WTC11 (cell line): ENCODE measurements at regions not wholly inside any gene's neighbourhood (a gene's known extent, or its start where the extent isn't known, plus 50 kb on each side); places are given as distances from the start of the nearest gene placed in this dataset.

ENCODE experiments used
- ATAC-seq: fragments of 200-7000 bp; cut with Tn5 transposase; 2 replicates; pipeline ENCODE4 v1.10.0; 2021; ENCODE audit warnings: mild to moderate bottlenecking, moderate library complexity
- CTCF ChIA-PET: fragments of 300-600 bp; sonication (Branson Sonifier 250); formaldehyde crosslinking; loops from one replicate; lab custom pipeline; 2021; ENCODE audit warnings: antibody characterized with exemption; lab: Charles Lee
- POLR2A ChIA-PET: fragments of 350-600 bp; sonication (Branson Sonifier 250); formaldehyde crosslinking; loops from one replicate; lab custom pipeline; 2021; ENCODE audit warnings: antibody characterized with exemption; lab: Charles Lee
- DNase-seq: peaks from one replicate; pipeline ENCODE4 v3.0.0; 2021; ENCODE audit warnings: low spot score
- H3K27ac Mint-ChIP-seq: 2 replicates; pipeline ENCODE4 v1.8.0; 2021; ENCODE audit warnings: mixed read lengths
- H3K27me3 Mint-ChIP-seq: 2 replicates; pipeline ENCODE4 v1.8.0; 2021; ENCODE audit warnings: low read depth, mild to moderate bottlenecking, moderate library complexity, mixed read lengths
- H3K36me3 Mint-ChIP-seq: 2 replicates; pipeline ENCODE4 v1.8.0; 2021; ENCODE audit warnings: mixed read lengths
- H3K4me1 Mint-ChIP-seq: 2 replicates; pipeline ENCODE4 v1.8.0; 2022; ENCODE audit warnings: mixed read lengths
- H3K4me3 Mint-ChIP-seq: 2 replicates; pipeline ENCODE4 v1.8.0; 2021; ENCODE audit warnings: mild to moderate bottlenecking, moderate library complexity, mixed read lengths
- H3K9me3 Mint-ChIP-seq: 2 replicates; pipeline ENCODE4 v1.8.0; 2021; ENCODE audit warnings: mixed read lengths
- ATF1 ChIP-seq: sonication (generic); formaldehyde crosslinking; IDR thresholded peaks from 2 replicates; pipeline ENCODE4 v1.8.1; 2023; ENCODE audit warnings: mild to moderate bottlenecking, moderate library complexity, missing genetic modification reagents
- ESRRA ChIP-seq: sonication (generic); formaldehyde crosslinking; IDR thresholded peaks from 2 replicates; pipeline ENCODE4 v1.8.1; 2022; ENCODE audit warnings: mild to moderate bottlenecking, missing genetic modification reagents, borderline replicate concordance
- KAT7 ChIP-seq: sonication (generic); formaldehyde crosslinking; IDR thresholded peaks from 2 replicates; pipeline ENCODE4 v1.8.1; 2023; ENCODE audit warnings: missing genetic modification reagents, mild to moderate bottlenecking, borderline replicate concordance
- MLX ChIP-seq: sonication (generic); formaldehyde crosslinking; IDR thresholded peaks from 2 replicates; pipeline ENCODE4 v1.8.1; 2023; ENCODE audit warnings: mild to moderate bottlenecking, missing genetic modification reagents, moderate library complexity
- NR1H2 ChIP-seq: sonication (generic); formaldehyde crosslinking; IDR thresholded peaks from 2 replicates; pipeline ENCODE4 v1.9.0; 2021; ENCODE audit warnings: mild to moderate bottlenecking, moderate library complexity, missing genetic modification reagents
- NR2C2 ChIP-seq: sonication (generic); formaldehyde crosslinking; IDR thresholded peaks from 2 replicates; pipeline ENCODE4 v1.8.0; 2022; ENCODE audit warnings: mild to moderate bottlenecking, missing genetic modification reagents
- SMAD3 ChIP-seq: sonication (generic); formaldehyde crosslinking; IDR thresholded peaks from 2 replicates; pipeline ENCODE4 v1.8.0; 2022; ENCODE audit warnings: missing genetic modification reagents, mild to moderate bottlenecking, borderline replicate concordance
- TEAD4 ChIP-seq: sonication (generic); formaldehyde crosslinking; IDR thresholded peaks from 2 replicates; pipeline ENCODE4 v1.8.0; 2022; ENCODE audit warnings: mild to moderate bottlenecking, missing genetic modification reagents
- ZNF138 ChIP-seq: sonication (generic); formaldehyde crosslinking; conservative IDR thresholded peaks from 2 replicates; pipeline ENCODE4 v1.8.1; 2022; ENCODE audit warnings: mild to moderate bottlenecking, moderate library complexity, missing genetic modification reagents
- ZNF219 ChIP-seq: sonication (generic); formaldehyde crosslinking; IDR thresholded peaks from 2 replicates; pipeline ENCODE4 v1.8.0; 2023; ENCODE audit warnings: missing genetic modification reagents, mild to moderate bottlenecking, borderline replicate concordance
- ZNF416 ChIP-seq: fragments of 250-450 bp; sonication (Bioruptor Pico); IDR thresholded peaks from 2 replicates; pipeline ENCODE4 v1.9.0; 2021; ENCODE audit warnings: mild to moderate bottlenecking, inconsistent platforms
- TF ChIP-seq, protein P1 (sequence below): sonication (generic); formaldehyde crosslinking; IDR thresholded peaks from 2 replicates; pipeline ENCODE4 v1.8.0; 2023; ENCODE audit warnings: missing genetic modification reagents, mild to moderate bottlenecking, borderline replicate concordance
- TF ChIP-seq, protein P2 (sequence below): sonication (generic); formaldehyde crosslinking; conservative IDR thresholded peaks from 2 replicates; pipeline ENCODE4 v1.8.1; 2023; ENCODE audit warnings: mild to moderate bottlenecking, low read depth, missing genetic modification reagents, moderate library complexity
- TF ChIP-seq, protein P3 (sequence below): fragments of 250-450 bp; sonication (Bioruptor Pico); IDR thresholded peaks from 2 replicates; pipeline ENCODE4 v1.9.0; 2021; ENCODE audit warnings: mild to moderate bottlenecking

DNA sequence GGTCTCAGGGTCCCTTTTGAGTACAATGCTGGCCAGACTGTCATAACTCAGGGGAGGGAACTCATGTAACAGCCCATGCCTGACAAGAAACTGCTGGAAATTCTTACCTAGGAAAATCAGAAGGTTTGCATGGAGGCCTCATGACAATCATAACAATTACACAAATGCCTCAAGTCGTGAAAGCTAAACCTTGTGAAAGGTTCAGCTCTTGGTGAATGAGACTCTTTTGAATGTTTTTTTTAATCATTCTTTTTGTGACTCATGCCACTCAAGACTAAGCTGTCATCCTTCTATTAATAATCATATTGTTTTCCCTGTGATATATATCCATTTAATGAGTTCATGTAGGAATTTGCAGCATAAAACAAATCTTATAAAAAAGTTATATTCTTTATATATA, 61.4 kb upstream of the LEKR1 start:
- no peaks in the 10 kb centered on the region for H3K27me3 Mint-ChIP-seq
- ChIA-PET CTCF (no interaction called here), POLR2A (no interaction called here)
- no peak overlapping the region for H3K27ac Mint-ChIP-seq
- H3K4me3 Mint-ChIP-seq: no peak overlapping the region
- no peak for TF ChIP-seq ESRRA (CRISPR knock-in tag)
- TF ChIP-seq KAT7 (CRISPR knock-in tag): no peak
- TF ChIP-seq, protein P1, sequence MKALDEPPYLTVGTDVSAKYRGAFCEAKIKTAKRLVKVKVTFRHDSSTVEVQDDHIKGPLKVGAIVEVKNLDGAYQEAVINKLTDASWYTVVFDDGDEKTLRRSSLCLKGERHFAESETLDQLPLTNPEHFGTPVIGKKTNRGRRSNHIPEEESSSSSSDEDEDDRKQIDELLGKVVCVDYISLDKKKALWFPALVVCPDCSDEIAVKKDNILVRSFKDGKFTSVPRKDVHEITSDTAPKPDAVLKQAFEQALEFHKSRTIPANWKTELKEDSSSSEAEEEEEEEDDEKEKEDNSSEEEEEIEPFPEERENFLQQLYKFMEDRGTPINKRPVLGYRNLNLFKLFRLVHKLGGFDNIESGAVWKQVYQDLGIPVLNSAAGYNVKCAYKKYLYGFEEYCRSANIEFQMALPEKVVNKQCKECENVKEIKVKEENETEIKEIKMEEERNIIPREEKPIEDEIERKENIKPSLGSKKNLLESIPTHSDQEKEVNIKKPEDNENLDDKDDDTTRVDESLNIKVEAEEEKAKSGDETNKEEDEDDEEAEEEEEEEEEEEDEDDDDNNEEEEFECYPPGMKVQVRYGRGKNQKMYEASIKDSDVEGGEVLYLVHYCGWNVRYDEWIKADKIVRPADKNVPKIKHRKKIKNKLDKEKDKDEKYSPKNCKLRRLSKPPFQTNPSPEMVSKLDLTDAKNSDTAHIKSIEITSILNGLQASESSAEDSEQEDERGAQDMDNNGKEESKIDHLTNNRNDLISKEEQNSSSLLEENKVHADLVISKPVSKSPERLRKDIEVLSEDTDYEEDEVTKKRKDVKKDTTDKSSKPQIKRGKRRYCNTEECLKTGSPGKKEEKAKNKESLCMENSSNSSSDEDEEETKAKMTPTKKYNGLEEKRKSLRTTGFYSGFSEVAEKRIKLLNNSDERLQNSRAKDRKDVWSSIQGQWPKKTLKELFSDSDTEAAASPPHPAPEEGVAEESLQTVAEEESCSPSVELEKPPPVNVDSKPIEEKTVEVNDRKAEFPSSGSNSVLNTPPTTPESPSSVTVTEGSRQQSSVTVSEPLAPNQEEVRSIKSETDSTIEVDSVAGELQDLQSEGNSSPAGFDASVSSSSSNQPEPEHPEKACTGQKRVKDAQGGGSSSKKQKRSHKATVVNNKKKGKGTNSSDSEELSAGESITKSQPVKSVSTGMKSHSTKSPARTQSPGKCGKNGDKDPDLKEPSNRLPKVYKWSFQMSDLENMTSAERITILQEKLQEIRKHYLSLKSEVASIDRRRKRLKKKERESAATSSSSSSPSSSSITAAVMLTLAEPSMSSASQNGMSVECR (CRISPR knock-in tag): no peak
- no peak for TF ChIP-seq ZNF138 (CRISPR knock-in tag)
- TF ChIP-seq, protein P2, sequence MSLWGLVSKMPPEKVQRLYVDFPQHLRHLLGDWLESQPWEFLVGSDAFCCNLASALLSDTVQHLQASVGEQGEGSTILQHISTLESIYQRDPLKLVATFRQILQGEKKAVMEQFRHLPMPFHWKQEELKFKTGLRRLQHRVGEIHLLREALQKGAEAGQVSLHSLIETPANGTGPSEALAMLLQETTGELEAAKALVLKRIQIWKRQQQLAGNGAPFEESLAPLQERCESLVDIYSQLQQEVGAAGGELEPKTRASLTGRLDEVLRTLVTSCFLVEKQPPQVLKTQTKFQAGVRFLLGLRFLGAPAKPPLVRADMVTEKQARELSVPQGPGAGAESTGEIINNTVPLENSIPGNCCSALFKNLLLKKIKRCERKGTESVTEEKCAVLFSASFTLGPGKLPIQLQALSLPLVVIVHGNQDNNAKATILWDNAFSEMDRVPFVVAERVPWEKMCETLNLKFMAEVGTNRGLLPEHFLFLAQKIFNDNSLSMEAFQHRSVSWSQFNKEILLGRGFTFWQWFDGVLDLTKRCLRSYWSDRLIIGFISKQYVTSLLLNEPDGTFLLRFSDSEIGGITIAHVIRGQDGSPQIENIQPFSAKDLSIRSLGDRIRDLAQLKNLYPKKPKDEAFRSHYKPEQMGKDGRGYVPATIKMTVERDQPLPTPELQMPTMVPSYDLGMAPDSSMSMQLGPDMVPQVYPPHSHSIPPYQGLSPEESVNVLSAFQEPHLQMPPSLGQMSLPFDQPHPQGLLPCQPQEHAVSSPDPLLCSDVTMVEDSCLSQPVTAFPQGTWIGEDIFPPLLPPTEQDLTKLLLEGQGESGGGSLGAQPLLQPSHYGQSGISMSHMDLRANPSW (CRISPR knock-in tag): no peak
- TF ChIP-seq ATF1 (CRISPR knock-in tag): no peak
- TF ChIP-seq NR1H2: no peak
- TF ChIP-seq MLX (CRISPR knock-in tag): no peak
- no peak for TF ChIP-seq ZNF416 (CRISPR knock-in tag)
- TF ChIP-seq NR2C2 (CRISPR knock-in tag): no peak
- no peak for TF ChIP-seq SMAD3 (CRISPR knock-in tag)
- TF ChIP-seq ZNF219 (CRISPR knock-in tag): no peak
- peaks cover 10% of the 10 kb centered on the region for H3K4me1 Mint-ChIP-seq
- no peaks in the 10 kb centered on the region for H3K9me3 Mint-ChIP-seq
- no peaks in the 10 kb centered on the region for H3K36me3 Mint-ChIP-seq
- no peak for ATAC-seq
- DNase-seq: no peak

- Mint-ChIP-seq H3K27ac (no peak overlapping the region), H3K4me1 (no peaks in the 10 kb centered on the region), H3K9me3 (no peaks in the 10 kb centered on the region)
- TF ChIP-seq MLX (CRISPR knock-in tag) (no peak), NR1H2 (no peak), TEAD4 (CRISPR knock-in tag) (no peak)
- TF ChIP-seq, protein P3, sequence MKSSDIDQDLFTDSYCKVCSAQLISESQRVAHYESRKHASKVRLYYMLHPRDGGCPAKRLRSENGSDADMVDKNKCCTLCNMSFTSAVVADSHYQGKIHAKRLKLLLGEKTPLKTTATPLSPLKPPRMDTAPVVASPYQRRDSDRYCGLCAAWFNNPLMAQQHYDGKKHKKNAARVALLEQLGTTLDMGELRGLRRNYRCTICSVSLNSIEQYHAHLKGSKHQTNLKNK: no peak
- TF ChIP-seq, all 79 proteins: peak for 0
- CTCF ChIA-PET: no interaction called here
- Mint-ChIP-seq H3K27me3 (no peaks in the 10 kb centered on the region), H3K4me3 (no peak overlapping the region), H3K36me3 (no peaks in the 10 kb centered on the region)
- POLR2A ChIA-PET: no interaction called here
- no peak for ATAC-seq
- no peak for DNase-seq
These were observed 57.8 kb upstream of the LEKR1 start for GRCh38 chr3:156768390-156768789.
